ENCODE measurements at regions not wholly inside any gene's neighbourhood (a gene's known extent, or its start where the extent isn't known, plus 50 kb on each side); places are given as distances from the start of the nearest gene placed in this dataset.

DNA sequence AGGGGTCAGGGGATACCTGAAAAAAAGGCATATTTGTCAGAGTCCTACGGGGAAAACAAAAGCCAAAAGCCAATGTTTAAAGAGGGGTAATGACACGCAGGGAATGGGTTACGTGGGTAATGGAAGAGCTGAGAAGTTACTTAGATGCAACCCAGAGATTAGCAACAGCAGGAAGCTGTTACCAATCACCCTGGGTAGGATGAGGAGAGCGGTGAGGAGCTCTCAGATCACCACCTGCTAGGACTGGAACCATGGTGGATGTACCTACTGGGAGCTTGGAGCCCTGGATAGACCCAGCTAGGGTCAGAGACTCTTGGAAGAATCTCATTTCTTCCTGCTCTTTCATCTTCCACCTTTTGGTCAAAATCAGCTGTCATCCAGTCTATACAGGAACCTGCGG lies 51.2 kb upstream of the RNF24 start:
- BruUV-seq (replicated peaks), result no TSS peak
- Histone ChIP-seq H3K4me2 (no peak overlapping the region), H4K20me1 (ENCODE audit: insufficient read depth) (no peaks in the 10 kb centered on the region), H3K36me3 (ENCODE audit: low read depth) (no peaks in the 10 kb centered on the region), H3K9me3 (ENCODE audit: insufficient read depth, low read depth) (no peaks in the 10 kb centered on the region), H2AFZ (no peak overlapping the region), H3K27me3 (ENCODE audit: insufficient read depth, low read depth) (no peaks in the 10 kb centered on the region), H3K79me2 (ENCODE audit: low read depth) (no peaks in the 10 kb centered on the region), H3F3A (ENCODE audit: insufficient read depth, low read depth) (peaks cover 14% of the 10 kb centered on the region; the same call in 1 of the 2 replicates), H3K4me3 (no peak overlapping the region), H3K27ac (no peak overlapping the region), H3K9me2 (ENCODE audit: insufficient read depth) (no peaks in the 10 kb centered on the region), H3K4me1 (replicated peaks; ENCODE audit: insufficient read depth) (peaks cover 22% of the 10 kb centered on the region)
- intact Hi-C loops (cut with micrococcal nuclease; ENCODE audit: unreplicated experiment), result no loop called here
- ChIA-PET POLR2A (ENCODE audit: unreplicated experiment) (no interaction called here), CTCF (interaction anchor here (0.6 kb wide), 1 partner anchor 42 kb away, joined by 18 read pairs; no protein-coding TSS in a partner anchor)
- no peak for DNase-seq
- TF ChIP-seq, protein P1, sequence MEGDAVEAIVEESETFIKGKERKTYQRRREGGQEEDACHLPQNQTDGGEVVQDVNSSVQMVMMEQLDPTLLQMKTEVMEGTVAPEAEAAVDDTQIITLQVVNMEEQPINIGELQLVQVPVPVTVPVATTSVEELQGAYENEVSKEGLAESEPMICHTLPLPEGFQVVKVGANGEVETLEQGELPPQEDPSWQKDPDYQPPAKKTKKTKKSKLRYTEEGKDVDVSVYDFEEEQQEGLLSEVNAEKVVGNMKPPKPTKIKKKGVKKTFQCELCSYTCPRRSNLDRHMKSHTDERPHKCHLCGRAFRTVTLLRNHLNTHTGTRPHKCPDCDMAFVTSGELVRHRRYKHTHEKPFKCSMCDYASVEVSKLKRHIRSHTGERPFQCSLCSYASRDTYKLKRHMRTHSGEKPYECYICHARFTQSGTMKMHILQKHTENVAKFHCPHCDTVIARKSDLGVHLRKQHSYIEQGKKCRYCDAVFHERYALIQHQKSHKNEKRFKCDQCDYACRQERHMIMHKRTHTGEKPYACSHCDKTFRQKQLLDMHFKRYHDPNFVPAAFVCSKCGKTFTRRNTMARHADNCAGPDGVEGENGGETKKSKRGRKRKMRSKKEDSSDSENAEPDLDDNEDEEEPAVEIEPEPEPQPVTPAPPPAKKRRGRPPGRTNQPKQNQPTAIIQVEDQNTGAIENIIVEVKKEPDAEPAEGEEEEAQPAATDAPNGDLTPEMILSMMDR (conservative IDR thresholded peaks at IDR 0.05), result no peak
- TF ChIP-seq EZH2 (IDR thresholded peaks at IDR 0.05; ENCODE audit: low read depth), result no peak

DNA sequence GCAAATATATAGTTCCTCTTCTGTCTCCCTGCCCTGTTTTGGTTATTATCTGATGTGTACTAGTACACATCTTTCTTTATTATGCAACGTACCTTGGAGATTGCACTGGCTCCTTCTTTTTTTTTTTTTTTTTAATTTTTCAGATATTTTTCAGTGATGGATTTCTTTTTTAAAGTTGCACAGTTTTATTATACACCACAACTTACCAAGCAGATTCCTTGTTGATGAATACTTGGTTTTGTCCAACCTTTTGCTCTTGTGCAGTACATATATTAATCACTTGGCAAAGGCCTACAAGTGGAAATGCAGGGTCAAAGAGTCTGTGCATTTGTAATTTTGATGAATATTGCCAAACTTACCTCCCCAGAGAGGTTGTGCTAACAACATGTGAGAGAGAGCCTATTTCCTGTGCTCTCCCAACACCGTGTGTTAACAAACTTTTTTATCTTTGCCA lies 50.1 kb upstream of the RNF24 start:
- no peak overlapping the region for H3K4me3 ChIP-seq
- H3K36me3 ChIP-seq (ENCODE audit: low read depth), result no peaks in the 10 kb centered on the region
- no peak overlapping the region for H3K27ac ChIP-seq
- intact Hi-C loops (cut with micrococcal nuclease; ENCODE audit: unreplicated experiment), result no loop called here
- no peak overlapping the region for H2AFZ ChIP-seq
- no peaks in the 10 kb centered on the region for H3K79me2 ChIP-seq (ENCODE audit: low read depth)
- peaks cover 14% of the 10 kb centered on the region; the same call in 1 of the 2 replicates for H3F3A ChIP-seq (ENCODE audit: insufficient read depth, low read depth)
- H3K4me2 ChIP-seq, result no peak overlapping the region
- CTCF ChIA-PET, result interaction anchor here (0.5 to 0.6 kb wide), 2 partner anchors 46 to 254 kb away, joined by 5 to 6 read pairs; no protein-coding TSS in a partner anchor
- no peak for DNase-seq
- no peaks in the 10 kb centered on the region for H3K9me3 ChIP-seq (ENCODE audit: insufficient read depth, low read depth)
- POLR2A ChIA-PET (ENCODE audit: unreplicated experiment), result no interaction called here
- BruUV-seq (replicated peaks), result no TSS peak
- no peaks in the 10 kb centered on the region for H3K27me3 ChIP-seq (ENCODE audit: insufficient read depth, low read depth)
- H3K4me1 ChIP-seq (replicated peaks; ENCODE audit: insufficient read depth), result peaks cover 22% of the 10 kb centered on the region
- no peaks in the 10 kb centered on the region for H4K20me1 ChIP-seq (ENCODE audit: insufficient read depth)
- no peak for TF ChIP-seq EZH2 (IDR thresholded peaks at IDR 0.05; ENCODE audit: low read depth)
- TF ChIP-seq, protein P1 (conservative IDR thresholded peaks at IDR 0.05), result no peak
- H3K9me2 ChIP-seq (ENCODE audit: insufficient read depth), result no peaks in the 10 kb centered on the region

Measured in PC-9 (cell line).